GM20000 (cell line): ENCODE measurements at regions not wholly inside any gene's neighbourhood (a gene's known extent, or its start where the extent isn't known, plus 50 kb on each side); places are given as distances from the start of the nearest gene placed in this dataset.

Experiments used
- DNase-seq: peaks from one replicate; pipeline ENCODE4 v3.0.0; 2012; ENCODE audit warnings: low spot score
- CTCF ChIP-seq: IDR thresholded peaks from 2 replicates; pipeline ENCODE4 v1.5.1; 2012; ENCODE audit warnings: mild to moderate bottlenecking, control low read depth; ENCODE audit errors: extremely low read depth, missing control alignments

GRCh38 chr20:11686195-11686594 is 231.5 kb upstream of the BTBD3 start:
- no peak for DNase-seq
- no peak for TF ChIP-seq CTCF

DNA sequence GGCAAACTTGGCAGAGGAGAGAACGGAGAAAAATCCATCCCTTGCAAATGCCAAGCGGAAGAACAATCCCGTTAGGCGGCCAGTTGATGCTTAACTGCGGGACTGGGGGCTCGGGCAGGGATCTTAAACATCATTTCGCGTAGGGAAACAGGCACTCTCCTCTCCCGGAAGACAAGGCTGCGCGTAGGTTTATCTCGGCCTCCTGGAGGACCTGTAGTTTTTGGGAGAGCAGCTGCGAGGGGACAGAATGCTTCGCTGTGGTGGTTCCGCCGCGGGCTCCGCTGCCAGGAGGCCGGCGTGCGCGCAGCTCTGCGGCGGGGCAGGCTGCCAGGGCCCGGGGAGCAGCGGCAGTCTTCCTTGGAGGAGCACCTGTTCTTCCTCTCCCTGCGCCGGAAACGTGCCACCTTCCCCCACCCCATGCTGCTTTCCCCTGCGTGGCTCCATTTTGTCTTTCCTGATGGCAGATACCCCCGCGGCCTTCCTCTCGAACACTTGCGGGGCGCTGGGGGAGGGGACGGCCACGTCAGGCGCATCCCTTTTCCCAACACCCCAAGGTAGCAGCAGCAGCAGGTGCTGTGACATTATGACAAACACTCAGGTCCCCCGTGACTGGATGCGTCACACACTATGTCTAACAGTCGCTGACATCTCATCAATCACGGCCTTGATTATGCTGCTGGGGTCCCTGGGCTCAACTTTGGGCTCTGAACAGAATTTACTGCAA is 230.7 kb upstream of the BTBD3 start:
- no peak for TF ChIP-seq CTCF
- DNase-seq: no peak

GRCh38 chr20:11687546-11688292 is 230.0 kb upstream of the BTBD3 start:
- no peak for TF ChIP-seq CTCF
- no peak for DNase-seq

- no peak for DNase-seq
- TF ChIP-seq CTCF: no peak
Observed at GRCh38 chr20:11689262-11689661, 228.4 kb upstream of the BTBD3 start.

DNA sequence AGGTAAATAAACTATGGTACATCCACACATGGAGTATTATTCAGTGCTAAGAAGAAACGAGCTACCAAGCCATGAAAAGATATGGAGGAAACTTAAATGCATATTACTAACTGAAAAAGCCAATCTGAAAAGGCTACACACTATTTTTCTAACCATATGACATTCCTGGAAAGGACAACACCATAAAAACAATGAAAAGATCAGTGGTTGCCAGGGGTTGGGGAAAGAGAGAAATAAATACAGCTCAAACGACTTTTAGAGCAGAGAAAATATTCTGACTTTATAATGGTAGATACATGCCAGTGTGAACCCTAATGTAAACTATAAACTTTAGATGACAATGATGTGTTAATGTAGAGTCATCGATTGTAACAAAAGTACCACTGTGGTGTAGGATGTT is 225.9 kb upstream of the BTBD3 start:
- no peak for TF ChIP-seq CTCF

GRCh38 chr20:11692567-11692966 is 225.1 kb upstream of the BTBD3 start:
- no peak for DNase-seq

More for the DNA sequence above, 225.9 kb upstream of the BTBD3 start:
- DNase-seq: no peak

More at GRCh38 chr20:11692567-11692966, 225.1 kb upstream of the BTBD3 start:
- TF ChIP-seq CTCF: no peak
